Hematopoietic multipotent progenitor cell (in vitro differentiated cells): ENCODE measurements at regions not wholly inside any gene's neighbourhood (a gene's known extent, or its start where the extent isn't known, plus 50 kb on each side); places are given as distances from the start of the nearest gene placed in this dataset.
"Not testable (repeated sequence)": the region's sequence is repeated elsewhere in the genome, so short reads cannot be mapped to it uniquely, and the experiment has no call there.

Source experiments
- DNase-seq, 3 donors: peaks; one replicate each; pipeline ENCODE4 v3.0.0-alpha.2; 2011 to 2015; ENCODE audit warnings: low read depth in 2 of 3, low spot score in 2 of 3

- DNase-seq, result no peak
Observed at GRCh38 chr14:106729551-106729950, 1203.2 kb downstream of the TMEM121 start.

- DNase-seq, result no peak
Observed at GRCh38 chr14:106733771-106734170, 1207.4 kb downstream of the TMEM121 start.

- DNase-seq, result no peak
Observed at GRCh38 chr14:106737021-106737420, 1210.6 kb downstream of the TMEM121 start.

GRCh38 chr14:106738075-106738474 lies 1211.7 kb downstream of the TMEM121 start:
- DNase-seq, result peak in 1 of 3 donors; percentile 17

GRCh38 chr14:106738598-106739258 lies 1212.3 kb downstream of the TMEM121 start:
- not testable (repeated sequence) for DNase-seq

- DNase-seq, result peak in 2 of 3 donors; percentile 62 to 85
Observed at GRCh38 chr14:106741086-106741827, 1214.9 kb downstream of the TMEM121 start.

- peak in 1 of 3 donors; percentile 43 for DNase-seq
Observed at GRCh38 chr14:106745016-106745767, 1218.8 kb downstream of the TMEM121 start.

GRCh38 chr14:106750089-106750488 lies 1223.7 kb downstream of the TMEM121 start:
- not testable (repeated sequence) for DNase-seq

- DNase-seq, result not testable (repeated sequence)
Observed at GRCh38 chr14:106753751-106754150, 1227.4 kb downstream of the TMEM121 start.

- DNase-seq, result not testable (repeated sequence)
Observed at GRCh38 chr14:106757444-106757843, 1231.1 kb downstream of the TMEM121 start.

GRCh38 chr14:106761886-106762816 lies 1235.8 kb downstream of the TMEM121 start:
- not testable (repeated sequence) for DNase-seq

GRCh38 chr14:106764968-106765369 lies 1238.6 kb downstream of the TMEM121 start:
- DNase-seq, result peak in 1 of 3 donors; percentile 50

GRCh38 chr14:106766145-106766544 lies 1239.8 kb downstream of the TMEM121 start:
- no peak for DNase-seq

GRCh38 chr14:106766551-106767277 lies 1240.3 kb downstream of the TMEM121 start:
- peak; percentile 17 to 92 (median 86) for DNase-seq

- not testable (repeated sequence) for DNase-seq
Observed at GRCh38 chr14:106768230-106768629, 1241.8 kb downstream of the TMEM121 start.

- DNase-seq, result not testable (repeated sequence)
Observed at GRCh38 chr14:106768972-106769700, 1242.8 kb downstream of the TMEM121 start.

GRCh38 chr14:106770158-106770672 lies 1243.8 kb downstream of the TMEM121 start:
- DNase-seq, result peak in 2 of 3 donors; percentile 30 to 81

GRCh38 chr14:106774889-106775480 lies 1248.6 kb downstream of the TMEM121 start:
- peak; percentile 31 to 73 (median 58) for DNase-seq
